Choroid plexus epithelial cell (primary cell): ENCODE measurements at regions not wholly inside any gene's neighbourhood (a gene's known extent, or its start where the extent isn't known, plus 50 kb on each side); places are given as distances from the start of the nearest gene placed in this dataset.

Source experiments
- DNase-seq: peaks from one replicate; pipeline ENCODE4 v3.0.0-alpha.2; 2010; ENCODE audit warnings: low read depth
- H3K4me3 ChIP-seq: 2 replicates; pipeline ENCODE4 v1.5.1; 2011; ENCODE audit warnings: low read depth, mild to moderate bottlenecking, control low read depth, low read length, moderate library complexity
- CTCF ChIP-seq: conservative IDR thresholded peaks from 2 replicates; pipeline ENCODE4 v1.5.1; 2011; ENCODE audit warnings: low read depth, mild to moderate bottlenecking, control low read depth, inconsistent platforms, low read length, moderate library complexity

DNA sequence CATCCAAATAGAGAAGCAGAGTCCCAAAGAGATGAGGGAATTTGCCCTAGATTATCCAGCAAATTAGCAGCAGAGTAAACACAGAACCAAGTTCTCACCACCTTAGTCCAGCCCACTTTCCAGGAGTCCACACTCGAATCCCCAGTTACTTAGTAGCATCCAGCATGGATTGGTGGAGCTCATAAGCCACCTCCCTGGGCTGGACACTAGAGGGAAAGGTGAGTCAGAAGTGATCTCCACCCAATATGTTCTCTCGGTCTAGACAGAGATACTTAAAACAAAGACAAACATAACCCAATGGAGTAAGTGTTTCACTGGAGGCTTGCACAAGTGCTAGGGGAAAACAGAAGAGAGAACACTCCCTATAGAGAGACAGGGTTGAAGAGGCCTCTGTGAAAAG is 105.1 kb upstream of the CPEB2 start:
- TF ChIP-seq CTCF: peak; percentile 8
- no peak overlapping the region for H3K4me3 ChIP-seq
- peak; percentile 8 for DNase-seq

GRCh38 chr4:14898989-14899388 is 103.3 kb upstream of the CPEB2 start:
- no peak overlapping the region for H3K4me3 ChIP-seq
- DNase-seq: no peak
- no peak for TF ChIP-seq CTCF

- no peak for DNase-seq
- TF ChIP-seq CTCF: no peak
- no peak overlapping the region for H3K4me3 ChIP-seq
Measured at GRCh38 chr4:14902342-14902741, 99.9 kb upstream of the CPEB2 start.

DNA sequence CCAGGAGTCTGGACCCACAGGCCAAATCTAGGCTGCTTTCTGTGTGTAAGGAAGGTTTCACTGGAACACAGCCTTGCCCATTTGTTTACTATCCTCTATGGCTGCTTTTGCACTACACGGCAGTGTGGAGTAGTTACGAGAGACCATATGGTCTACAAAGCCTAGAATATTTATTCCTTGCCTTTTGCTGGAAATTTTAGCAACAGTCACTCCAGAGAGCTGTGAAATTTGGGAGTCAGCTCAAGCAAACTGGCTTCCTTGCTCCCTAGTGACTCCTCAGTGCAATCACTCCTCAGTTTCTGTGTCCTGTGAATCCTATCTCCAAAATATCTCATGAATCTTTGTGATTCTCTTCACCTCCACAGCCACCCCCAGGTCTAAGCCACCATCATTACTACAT is 99.0 kb upstream of the CPEB2 start:
- no peak for TF ChIP-seq CTCF
- DNase-seq: no peak
- H3K4me3 ChIP-seq: no peak overlapping the region

DNA sequence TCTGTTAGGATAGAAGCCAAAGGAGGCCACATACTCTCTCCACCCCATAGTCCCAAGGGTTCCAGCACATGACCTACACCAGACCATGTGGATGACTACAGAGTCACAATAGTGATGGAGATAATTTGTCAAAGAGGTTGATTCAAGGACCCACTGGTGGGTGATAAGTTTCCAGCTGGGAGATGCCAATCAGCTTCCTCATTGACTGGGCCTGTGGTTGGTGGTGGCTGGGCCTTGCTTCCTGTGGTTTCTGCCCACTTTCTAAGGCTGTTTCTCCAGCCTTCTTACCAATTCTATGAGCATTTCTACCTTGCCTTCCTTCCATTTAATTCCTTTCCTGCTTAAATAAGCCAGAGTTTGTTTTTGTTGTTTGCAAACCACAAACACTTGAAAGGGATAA is 95.5 kb upstream of the CPEB2 start:
- no peak overlapping the region for H3K4me3 ChIP-seq
- DNase-seq: no peak
- TF ChIP-seq CTCF: no peak

GRCh38 chr4:14908635-14909034 is 93.6 kb upstream of the CPEB2 start:
- no peak overlapping the region for H3K4me3 ChIP-seq
- TF ChIP-seq CTCF: peak; percentile 8
- DNase-seq: peak; percentile 79

DNA sequence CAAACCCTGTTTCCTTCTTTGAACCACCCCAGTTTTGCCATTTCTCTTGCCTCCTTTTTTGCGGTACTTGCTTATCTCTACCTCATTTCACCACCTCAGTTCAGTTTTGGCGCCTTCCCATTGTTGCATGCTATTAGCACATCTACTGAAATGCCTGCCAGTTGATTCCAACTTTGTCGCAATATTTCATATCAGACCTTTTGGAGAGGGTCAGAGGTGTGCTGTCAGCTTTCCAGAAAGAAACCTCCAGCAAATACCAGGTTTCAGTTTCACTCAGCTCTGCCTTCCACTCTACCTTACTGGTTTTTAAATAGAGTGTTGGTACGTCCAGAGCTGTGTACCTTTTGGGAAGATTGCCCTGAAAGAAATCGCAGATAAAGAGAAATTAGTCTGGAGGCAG is 91.9 kb upstream of the CPEB2 start:
- TF ChIP-seq CTCF: no peak
- peak; percentile 20 for DNase-seq
- H3K4me3 ChIP-seq: no peak overlapping the region
